Stomach (tissue), 8 donors: ENCODE measurements at regions not wholly inside any gene's neighbourhood (a gene's known extent, or its start where the extent isn't known, plus 50 kb on each side); places are given as distances from the start of the nearest gene placed in this dataset.

Experiments used
- DNase-seq, 2 donors: peaks; one replicate each; pipeline versions ENCODE4 v3.0.0 to v3.0.0-alpha.2; 2013 to 2019
- H3K27ac ChIP-seq, 5 donors: fragments of 200-600 bp in 4 of 5; sonication (generic) in 4 of 5; one replicate each; pipeline ENCODE4 v1.5.1; 2013 to 2019; ENCODE audit warnings: mild to moderate bottlenecking in 1 of 5, moderate library complexity in 1 of 5
- H3K27me3 ChIP-seq, 3 donors: fragments of 200-600 bp; sonication (generic); one replicate each; pipeline ENCODE4 v1.5.1; 2017 to 2019; ENCODE audit warnings: mixed run types in 1 of 3
- H3K36me3 ChIP-seq, 4 donors: fragments of 200-600 bp; sonication (generic); 1 replicate in 3 of 4; 2 replicates in 1 of 4; pipeline ENCODE4 v1.5.1; 2016 to 2019
- H3K4me1 ChIP-seq, 4 donors: fragments of 200-600 bp; sonication (generic); one replicate each; pipeline ENCODE4 v1.5.1; 2016 to 2019
- H3K4me3 ChIP-seq, 4 donors: fragments of 200-600 bp; sonication (generic) in 3 of 4; one replicate each; pipeline ENCODE4 v1.5.1; 2016 to 2019; ENCODE audit warnings: mild to moderate bottlenecking in 1 of 4
- H3K9me3 ChIP-seq, 4 donors: fragments of 200-600 bp; sonication (generic); one replicate each; pipeline ENCODE4 v1.5.1; 2016 to 2019
- EP300 ChIP-seq: sonication (generic); formaldehyde crosslinking; IDR thresholded peaks from one replicate; pipeline ENCODE4 v1.6.1; 2017; ENCODE audit warnings: antibody characterized with exemption
- POLR2A ChIP-seq, 4 donors: fragments of 450-650 bp; IDR thresholded peaks; one replicate each; pipeline ENCODE4 v1.6.1; 2016; ENCODE audit warnings: antibody characterized with exemption in 4 of 4, control low read depth in 2 of 4, mild to moderate bottlenecking in 1 of 4, moderate library complexity in 1 of 4
- POLR2AphosphoS5 ChIP-seq, 3 donors: sonication (generic); formaldehyde crosslinking; IDR thresholded peaks; one replicate each; pipeline ENCODE4 v1.6.1; 2016; ENCODE audit warnings: antibody characterized with exemption in 3 of 3
- WGBS, 5 donors: extraction: QIAGEN DNeasy Blood & Tissue Kit in 3 of 5; methylation state at CpG; one replicate each; pipeline versions ENCODE4 v1.1.5 to v1.1.7; 2013 to 2018; 5-methylcytosine and 5-hydroxymethylcytosine counted together
- intact Hi-C: fragments of 100-400 bp; cut with DNase I; formaldehyde crosslinking; loops from one replicate; pipeline ENCODE4 v1.15.1; 2023; ENCODE audit warnings: low total_unique reads
- TF ChIP-seq, protein P1 (sequence below), 7 experiments: fragments of 450-650 bp in 4 of 7; fragments of 200-600 bp in 3 of 7; sonication (generic) in 3 of 7; IDR thresholded peaks; one replicate each; pipeline ENCODE4 v1.5.1; 2016 to 2019; ENCODE audit warnings: antibody characterized with exemption in 7 of 7, control low read depth in 2 of 7, mild to moderate bottlenecking in 1 of 7
- donor health status: healthy with polysubstance abuse.
- donor health status: Bipolar disorder and iron deficiency.
- donor health status: healthy.

DNA sequence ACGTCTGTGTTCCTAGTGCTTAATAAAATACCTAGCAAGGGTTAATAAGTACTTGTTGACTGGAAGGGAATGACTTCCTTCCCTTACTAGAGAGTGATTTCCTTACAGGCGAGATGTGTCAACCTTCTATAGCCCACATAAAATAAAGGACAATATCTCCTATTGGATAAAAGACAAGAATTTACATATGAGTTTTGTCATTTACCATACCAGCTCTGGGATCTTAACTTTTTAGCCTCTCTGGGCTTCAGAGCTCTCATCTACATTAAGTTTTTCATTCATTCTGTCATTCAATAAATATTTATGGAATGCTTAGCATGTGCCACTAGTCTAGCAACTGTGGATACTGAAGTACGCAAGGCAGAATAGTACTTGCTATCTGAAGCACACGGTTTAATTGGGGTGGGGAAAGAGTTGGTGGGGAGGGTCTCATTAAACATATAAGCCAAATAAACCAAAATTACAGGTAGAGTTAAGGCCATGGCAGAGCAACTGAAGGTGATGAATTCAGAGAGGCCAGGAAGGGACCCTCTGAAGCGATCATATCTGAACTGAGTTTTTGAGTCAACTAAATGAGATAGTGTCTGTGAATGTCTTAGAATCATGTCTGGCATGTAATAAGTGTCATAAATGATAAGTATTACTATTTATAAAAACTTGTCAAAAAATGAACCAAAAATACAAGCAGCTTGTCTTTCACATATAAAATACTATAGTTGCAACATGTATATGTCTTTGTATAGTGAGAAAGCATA, 91.6 kb upstream of the BMP2K start:
- H3K27ac ChIP-seq = no peak overlapping the region
- DNase-seq = no peak
- no peaks in the 10 kb centered on the region for H3K27me3 ChIP-seq
- H3K9me3 ChIP-seq = no peaks in the 10 kb centered on the region
- intact Hi-C loops = no loop called here
- H3K36me3 ChIP-seq = no peaks in the 10 kb centered on the region
- TF ChIP-seq, protein P1, sequence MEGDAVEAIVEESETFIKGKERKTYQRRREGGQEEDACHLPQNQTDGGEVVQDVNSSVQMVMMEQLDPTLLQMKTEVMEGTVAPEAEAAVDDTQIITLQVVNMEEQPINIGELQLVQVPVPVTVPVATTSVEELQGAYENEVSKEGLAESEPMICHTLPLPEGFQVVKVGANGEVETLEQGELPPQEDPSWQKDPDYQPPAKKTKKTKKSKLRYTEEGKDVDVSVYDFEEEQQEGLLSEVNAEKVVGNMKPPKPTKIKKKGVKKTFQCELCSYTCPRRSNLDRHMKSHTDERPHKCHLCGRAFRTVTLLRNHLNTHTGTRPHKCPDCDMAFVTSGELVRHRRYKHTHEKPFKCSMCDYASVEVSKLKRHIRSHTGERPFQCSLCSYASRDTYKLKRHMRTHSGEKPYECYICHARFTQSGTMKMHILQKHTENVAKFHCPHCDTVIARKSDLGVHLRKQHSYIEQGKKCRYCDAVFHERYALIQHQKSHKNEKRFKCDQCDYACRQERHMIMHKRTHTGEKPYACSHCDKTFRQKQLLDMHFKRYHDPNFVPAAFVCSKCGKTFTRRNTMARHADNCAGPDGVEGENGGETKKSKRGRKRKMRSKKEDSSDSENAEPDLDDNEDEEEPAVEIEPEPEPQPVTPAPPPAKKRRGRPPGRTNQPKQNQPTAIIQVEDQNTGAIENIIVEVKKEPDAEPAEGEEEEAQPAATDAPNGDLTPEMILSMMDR (IDR thresholded peaks at IDR 0.05) = no peak
- TF ChIP-seq POLR2A (IDR thresholded peaks at IDR 0.05) = no peak
- no peak for TF ChIP-seq POLR2AphosphoS5 (IDR thresholded peaks at IDR 0.05)
- TF ChIP-seq EP300 = no peak
- H3K4me1 ChIP-seq = peaks cover 0 to 5% (median 0%) of the 10 kb centered on the region in 4 donors
- 58 to 72% (median 68%) methylated on average over 5 of the region's 5 CpGs for WGBS, 5 donors
- no peak overlapping the region for H3K4me3 ChIP-seq

DNA sequence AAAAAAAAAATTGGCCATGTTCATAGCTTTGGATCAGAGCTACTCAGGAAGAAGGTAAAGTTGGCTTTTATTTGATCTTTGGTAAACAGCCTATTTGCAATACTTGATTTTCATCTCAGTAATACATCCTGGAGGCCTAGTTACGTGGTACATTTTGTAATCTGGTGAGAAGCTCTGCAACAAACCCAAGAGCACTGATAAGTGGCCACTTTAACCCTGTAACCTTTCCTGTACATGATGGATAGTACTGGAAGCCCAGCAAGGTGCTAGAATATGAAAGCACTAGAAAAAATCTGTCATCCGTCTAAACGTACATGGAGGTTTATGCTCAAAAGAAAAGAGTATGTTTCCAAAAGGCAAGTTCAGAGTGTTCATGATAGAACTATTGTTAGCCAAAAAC, 88.3 kb upstream of the BMP2K start:
- H3K4me1 ChIP-seq = no peaks in the 10 kb centered on the region
- no peak for DNase-seq
- no peak overlapping the region for H3K27ac ChIP-seq
- intact Hi-C loops = no loop called here
- TF ChIP-seq, protein P1 (IDR thresholded peaks at IDR 0.05) = no peak
- TF ChIP-seq EP300 = no peak
- no peak for TF ChIP-seq POLR2AphosphoS5 (IDR thresholded peaks at IDR 0.05)
- TF ChIP-seq POLR2A (IDR thresholded peaks at IDR 0.05) = no peak
- 66 to 71% (median 71%) methylated on average over 3 of the region's 3 CpGs for WGBS, 5 donors
- no peaks in the 10 kb centered on the region for H3K9me3 ChIP-seq
- no peak overlapping the region for H3K4me3 ChIP-seq
- no peaks in the 10 kb centered on the region for H3K27me3 ChIP-seq
- H3K36me3 ChIP-seq = no peaks in the 10 kb centered on the region

DNA sequence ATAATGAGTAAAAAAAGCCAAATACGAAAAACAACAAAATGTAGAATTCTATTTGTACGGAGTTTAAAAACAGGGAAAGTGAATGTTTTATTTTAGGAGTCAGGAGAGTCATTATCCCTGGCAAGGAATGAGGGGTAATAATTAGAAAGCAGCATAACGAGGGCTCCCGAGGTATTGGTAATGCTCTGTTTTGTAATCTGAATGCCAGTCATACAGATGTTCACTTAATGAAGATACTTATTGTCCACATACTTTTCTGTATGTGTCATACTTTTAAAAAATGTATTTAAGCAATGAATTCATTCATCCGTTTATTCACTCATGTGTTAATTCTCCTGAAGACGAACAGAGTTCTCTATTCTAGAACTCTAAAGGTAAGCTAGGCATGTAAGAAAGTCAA, 87.8 kb upstream of the BMP2K start:
- 83 to 92% (median 89%) methylated on average over 6 of the region's 6 CpGs for WGBS, 5 donors
- intact Hi-C loops = no loop called here
- no peaks in the 10 kb centered on the region for H3K4me1 ChIP-seq
- no peak overlapping the region for H3K4me3 ChIP-seq
- TF ChIP-seq, protein P1 (IDR thresholded peaks at IDR 0.05) = no peak
- no peak for TF ChIP-seq POLR2A (IDR thresholded peaks at IDR 0.05)
- TF ChIP-seq EP300 = no peak
- no peak for TF ChIP-seq POLR2AphosphoS5 (IDR thresholded peaks at IDR 0.05)
- H3K27ac ChIP-seq = no peak overlapping the region
- no peaks in the 10 kb centered on the region for H3K36me3 ChIP-seq
- no peaks in the 10 kb centered on the region for H3K27me3 ChIP-seq
- no peak for DNase-seq
- no peaks in the 10 kb centered on the region for H3K9me3 ChIP-seq

DNA sequence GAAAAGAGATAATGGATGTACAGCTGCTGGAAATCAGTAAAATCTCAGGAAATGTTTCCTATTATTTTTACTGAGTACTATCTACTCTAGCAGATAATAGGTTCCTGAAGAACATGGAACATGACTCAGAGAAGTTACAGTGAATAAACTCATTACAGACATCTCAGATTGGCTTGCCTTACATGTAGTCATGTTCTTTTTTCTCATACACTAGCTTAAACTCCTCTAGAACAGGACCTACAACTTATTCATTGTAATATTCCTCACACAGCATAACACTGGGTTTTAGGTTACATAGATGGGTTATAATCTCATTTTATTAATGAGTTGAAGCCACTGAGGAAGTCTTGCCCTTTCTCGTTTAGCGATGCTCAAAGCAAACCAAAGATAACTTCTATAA, 86.9 kb upstream of the BMP2K start:
- no peak overlapping the region for H3K27ac ChIP-seq
- no peaks in the 10 kb centered on the region for H3K27me3 ChIP-seq
- no peak for DNase-seq
- 88 to 96% (median 93%) methylated on average over 2 of the region's 2 CpGs for WGBS, 5 donors
- TF ChIP-seq, protein P1 (IDR thresholded peaks at IDR 0.05) = no peak
- TF ChIP-seq POLR2AphosphoS5 (IDR thresholded peaks at IDR 0.05) = no peak
- TF ChIP-seq EP300 = no peak
- no peak for TF ChIP-seq POLR2A (IDR thresholded peaks at IDR 0.05)
- H3K9me3 ChIP-seq = no peaks in the 10 kb centered on the region
- no peaks in the 10 kb centered on the region for H3K36me3 ChIP-seq
- intact Hi-C loops = no loop called here
- H3K4me3 ChIP-seq = no peak overlapping the region
- no peaks in the 10 kb centered on the region for H3K4me1 ChIP-seq
